GM23248 (cell line): ENCODE measurements at regions not wholly inside any gene's neighbourhood (a gene's known extent, or its start where the extent isn't known, plus 50 kb on each side); places are given as distances from the start of the nearest gene placed in this dataset.

Experiments used
- EZH2 ChIP-seq: fragments of 200-600 bp; sonication (generic); IDR thresholded peaks from 2 replicates; pipeline ENCODE4 v1.6.1; 2018; ENCODE audit warnings: antibody characterized with exemption, mild to moderate bottlenecking; ENCODE audit not compliant: insufficient read depth, poor library complexity, severe bottlenecking
- EZH2phosphoT487 ChIP-seq: fragments of 200-600 bp; sonication (generic); IDR thresholded peaks from 2 replicates; pipeline ENCODE4 v1.6.1; 2018; ENCODE audit warnings: antibody characterized with exemption, moderate library complexity, mild to moderate bottlenecking, low read depth; ENCODE audit not compliant: insufficient read depth

DNA sequence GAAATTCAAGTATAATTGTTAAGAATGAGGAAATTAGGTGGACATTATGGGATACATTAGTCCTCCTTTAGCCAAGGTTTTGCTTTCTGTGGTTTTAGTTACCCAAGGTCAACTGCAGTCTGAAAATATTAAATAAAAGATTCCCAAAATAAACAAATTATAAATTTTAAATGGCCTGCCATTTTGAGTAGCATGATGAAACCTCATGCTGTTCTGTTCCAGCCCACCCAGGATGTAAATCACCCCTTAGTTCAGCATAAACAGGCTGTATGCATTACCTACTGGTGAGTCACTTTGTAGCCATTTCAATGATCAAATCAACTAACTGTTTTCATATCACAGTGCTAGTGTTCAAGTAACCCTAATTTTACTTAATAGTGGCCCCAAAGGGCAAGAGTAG is 132.5 kb upstream of the LYPLAL1 start:
- TF ChIP-seq EZH2phosphoT487 (no peak), EZH2 (no peak)
